Fibroblast of pulmonary artery (primary cell): ENCODE measurements at regions not wholly inside any gene's neighbourhood (a gene's known extent, or its start where the extent isn't known, plus 50 kb on each side); places are given as distances from the start of the nearest gene placed in this dataset.
"Not testable (repeated sequence)": the region's sequence is repeated elsewhere in the genome, so short reads cannot be mapped to it uniquely, and the experiment has no call there.

Experiments used
- DNase-seq: peaks from one replicate; pipeline ENCODE4 v3.0.0-alpha.2; 2010; ENCODE audit warnings: low read depth
- H3K4me3 ChIP-seq: replicated peaks from 2 replicates; pipeline ENCODE4 v1.5.1; 2011; ENCODE audit warnings: low read depth, mild to moderate bottlenecking, control low read depth, low read length, moderate library complexity
- TF ChIP-seq, protein P1 (sequence below): IDR thresholded peaks from 2 replicates; pipeline ENCODE4 v1.5.1; 2011; ENCODE audit warnings: mild to moderate bottlenecking, control low read depth, low read length, inconsistent platforms; ENCODE audit errors: missing control alignments

DNA sequence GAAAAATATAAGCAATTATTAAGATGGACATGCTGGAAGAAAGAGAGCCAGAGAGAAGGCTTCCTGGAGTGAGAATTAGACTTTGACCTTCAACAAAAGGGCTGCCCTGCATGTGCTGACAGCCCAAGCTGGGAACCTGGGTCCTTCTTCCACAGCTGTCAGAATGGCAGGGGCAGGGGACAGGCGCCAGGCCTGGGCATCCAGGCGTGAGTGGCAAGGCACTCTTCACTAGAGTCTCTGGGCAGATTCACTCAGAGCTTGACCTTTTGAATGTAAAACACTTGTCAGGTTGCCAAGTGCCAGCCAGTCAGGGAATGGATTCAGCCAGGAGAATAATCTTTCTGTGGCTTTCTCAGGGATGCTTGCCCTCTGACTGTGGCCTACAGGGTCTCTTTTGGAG lies 119.1 kb upstream of the CLINT1 start:
- no peak for DNase-seq
- H3K4me3 ChIP-seq: no peak overlapping the region
- TF ChIP-seq, protein P1, sequence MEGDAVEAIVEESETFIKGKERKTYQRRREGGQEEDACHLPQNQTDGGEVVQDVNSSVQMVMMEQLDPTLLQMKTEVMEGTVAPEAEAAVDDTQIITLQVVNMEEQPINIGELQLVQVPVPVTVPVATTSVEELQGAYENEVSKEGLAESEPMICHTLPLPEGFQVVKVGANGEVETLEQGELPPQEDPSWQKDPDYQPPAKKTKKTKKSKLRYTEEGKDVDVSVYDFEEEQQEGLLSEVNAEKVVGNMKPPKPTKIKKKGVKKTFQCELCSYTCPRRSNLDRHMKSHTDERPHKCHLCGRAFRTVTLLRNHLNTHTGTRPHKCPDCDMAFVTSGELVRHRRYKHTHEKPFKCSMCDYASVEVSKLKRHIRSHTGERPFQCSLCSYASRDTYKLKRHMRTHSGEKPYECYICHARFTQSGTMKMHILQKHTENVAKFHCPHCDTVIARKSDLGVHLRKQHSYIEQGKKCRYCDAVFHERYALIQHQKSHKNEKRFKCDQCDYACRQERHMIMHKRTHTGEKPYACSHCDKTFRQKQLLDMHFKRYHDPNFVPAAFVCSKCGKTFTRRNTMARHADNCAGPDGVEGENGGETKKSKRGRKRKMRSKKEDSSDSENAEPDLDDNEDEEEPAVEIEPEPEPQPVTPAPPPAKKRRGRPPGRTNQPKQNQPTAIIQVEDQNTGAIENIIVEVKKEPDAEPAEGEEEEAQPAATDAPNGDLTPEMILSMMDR: no peak

DNA sequence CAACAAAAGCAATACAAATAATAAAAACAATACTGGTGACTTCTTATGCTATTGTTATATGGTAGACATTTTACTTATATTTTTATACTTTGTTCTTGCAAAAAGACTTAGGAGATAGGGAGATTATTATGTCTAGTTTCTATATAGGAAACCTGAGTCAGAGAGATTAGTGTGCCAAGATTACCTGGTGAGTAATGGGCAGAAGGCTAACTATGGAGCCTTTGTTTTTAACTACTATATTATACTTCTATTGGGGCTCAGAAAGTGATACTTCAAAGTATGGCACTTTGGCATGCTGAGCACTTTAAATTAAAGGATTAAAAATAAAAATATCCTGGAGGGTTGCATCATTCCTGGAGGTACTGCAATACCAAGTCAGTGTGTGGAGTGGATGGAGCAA lies 117.5 kb upstream of the CLINT1 start:
- no peak overlapping the region for H3K4me3 ChIP-seq
- TF ChIP-seq, protein P1: no peak
- DNase-seq: no peak

DNA sequence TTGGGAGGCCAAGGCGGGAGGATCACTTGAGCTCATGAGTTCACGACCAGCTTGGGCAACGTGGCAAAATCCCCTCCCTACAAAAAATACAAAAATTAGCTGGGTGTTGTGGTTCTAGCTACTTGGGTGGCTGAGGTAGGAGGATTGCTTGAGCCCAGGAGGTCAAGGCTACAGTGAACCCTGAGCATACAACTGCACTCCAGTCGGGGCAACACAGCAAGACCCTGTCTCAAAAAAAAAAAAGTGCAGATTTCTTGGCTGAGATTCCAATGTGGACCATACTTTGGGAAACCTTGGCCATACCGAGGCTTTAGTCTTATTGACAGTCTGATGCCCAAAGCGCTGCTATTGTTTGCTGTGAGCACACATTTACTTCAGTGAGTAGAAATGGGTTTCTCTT lies 113.6 kb upstream of the CLINT1 start:
- no peak for DNase-seq
- H3K4me3 ChIP-seq: no peak overlapping the region
- TF ChIP-seq, protein P1: no peak

DNA sequence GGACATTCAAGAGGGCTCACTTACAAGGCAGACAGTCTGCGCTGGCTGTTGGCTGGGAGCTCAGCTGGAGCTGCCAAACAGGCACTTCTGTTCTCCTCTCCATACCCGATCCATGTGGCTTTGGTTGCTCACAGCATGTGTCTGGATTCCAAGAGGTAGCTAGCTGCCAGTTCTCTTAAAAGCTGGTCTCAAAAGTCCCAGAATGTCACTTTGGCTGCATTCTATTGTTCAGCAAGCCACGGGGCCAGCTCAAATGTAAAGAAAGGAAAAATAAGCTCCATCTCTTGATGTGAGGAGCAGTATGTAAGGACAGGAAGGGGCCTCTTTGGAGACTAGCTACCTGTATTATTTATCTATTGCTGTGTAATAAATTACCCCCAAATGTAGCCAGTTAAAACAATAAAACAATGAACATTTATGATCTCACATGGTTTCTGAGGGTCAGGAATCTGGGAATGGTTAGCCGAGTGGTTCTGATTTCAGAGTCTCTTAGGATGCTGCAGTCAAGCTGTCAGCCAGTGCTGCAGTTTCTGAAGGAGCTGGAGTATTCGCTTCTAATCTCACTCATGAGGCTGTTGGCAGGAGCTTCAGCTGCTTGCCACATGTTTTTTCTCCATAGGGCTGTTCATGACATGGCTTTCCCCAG lies 112.7 kb upstream of the CLINT1 start:
- H3K4me3 ChIP-seq: no peak overlapping the region
- DNase-seq: no peak
- TF ChIP-seq, protein P1: no peak

DNA sequence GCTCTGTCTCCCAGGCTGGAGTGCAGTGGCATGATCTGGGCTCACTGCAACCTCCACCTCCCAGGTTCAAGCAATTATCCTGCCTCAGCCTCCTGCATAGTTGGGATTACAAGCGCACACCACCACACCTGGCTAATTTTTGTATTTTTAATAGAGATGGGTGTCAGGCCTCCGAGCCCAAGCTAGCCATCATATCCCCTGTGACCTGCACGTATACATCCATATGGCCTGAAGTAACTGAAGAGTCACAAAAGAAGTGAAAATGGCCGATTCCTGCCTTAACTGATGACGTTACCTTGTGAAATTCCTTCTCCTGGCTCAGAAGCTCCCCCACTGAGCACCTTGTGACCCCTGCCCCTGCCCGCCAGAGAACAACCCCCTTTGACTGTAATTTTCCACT lies 109.6 kb upstream of the CLINT1 start:
- not testable (repeated sequence) for H3K4me3 ChIP-seq, DNase-seq

DNA sequence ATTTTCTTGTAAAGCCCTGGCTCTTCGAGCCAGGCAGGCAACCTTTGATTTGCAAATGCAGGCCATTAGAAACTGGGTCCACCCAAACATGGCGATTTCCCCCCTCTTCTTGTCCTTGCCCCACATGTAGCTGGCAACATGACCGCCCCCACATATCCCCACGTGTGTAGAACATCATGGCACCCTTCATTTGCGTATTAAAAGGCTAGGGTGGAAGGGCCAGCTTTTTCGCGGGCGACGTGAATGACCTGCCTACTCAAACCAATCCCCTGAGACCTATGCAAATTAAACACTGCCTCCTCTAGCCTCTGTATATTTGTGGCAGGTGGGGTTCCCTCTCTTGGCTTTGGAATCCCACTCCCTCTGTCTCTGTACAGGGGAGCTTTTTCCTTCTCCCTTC lies 107.0 kb upstream of the CLINT1 start:
- TF ChIP-seq, protein P1: no peak
- H3K4me3 ChIP-seq: no peak overlapping the region
- no peak for DNase-seq

DNA sequence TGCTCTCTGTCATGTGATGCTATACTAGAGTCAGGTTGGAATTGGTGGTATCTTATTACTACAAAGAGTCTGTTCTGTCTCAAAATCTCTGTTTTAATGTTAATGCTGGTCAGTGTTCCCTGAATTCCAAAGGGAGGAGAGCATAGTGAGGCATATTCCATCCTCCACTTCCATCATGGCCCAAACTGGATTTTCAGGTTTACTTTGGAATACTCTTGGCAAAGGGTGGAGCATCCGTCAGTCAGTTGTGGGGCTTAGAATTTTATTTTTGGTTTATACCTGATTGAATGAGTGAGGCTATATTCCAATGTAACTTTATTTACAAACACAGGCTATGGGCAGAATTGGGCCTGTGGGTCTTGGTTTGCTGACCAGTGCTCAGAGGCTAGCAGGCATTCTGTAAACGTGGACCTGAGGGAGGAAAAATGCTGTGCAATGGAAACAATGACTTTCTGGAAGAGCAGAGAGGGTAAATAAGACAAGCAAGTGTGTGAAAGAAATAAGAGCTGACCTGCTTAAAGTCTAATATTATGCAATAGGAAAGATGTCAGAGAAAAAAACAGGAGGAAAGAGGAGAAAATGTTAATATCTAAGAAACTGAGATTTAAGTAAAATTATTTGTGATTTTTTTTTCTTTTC lies 106.2 kb upstream of the CLINT1 start:
- no peak for DNase-seq
- no peak overlapping the region for H3K4me3 ChIP-seq
- TF ChIP-seq, protein P1: no peak
